ENCODE measurements at regions not wholly inside any gene's neighbourhood (a gene's known extent, or its start where the extent isn't known, plus 50 kb on each side); places are given as distances from the start of the nearest gene placed in this dataset.

- DNase-seq (ENCODE audit: low read depth): no peak
These were observed 488.1 kb downstream of the COG6 start for GRCh38 chr13:40143559-40143958.

- no peak for DNase-seq (ENCODE audit: low read depth)
These were observed 489.7 kb downstream of the COG6 start for GRCh38 chr13:40145139-40145538.

- DNase-seq (ENCODE audit: low read depth): no peak
These were observed 490.6 kb downstream of the COG6 start for GRCh38 chr13:40146063-40146462.

DNA sequence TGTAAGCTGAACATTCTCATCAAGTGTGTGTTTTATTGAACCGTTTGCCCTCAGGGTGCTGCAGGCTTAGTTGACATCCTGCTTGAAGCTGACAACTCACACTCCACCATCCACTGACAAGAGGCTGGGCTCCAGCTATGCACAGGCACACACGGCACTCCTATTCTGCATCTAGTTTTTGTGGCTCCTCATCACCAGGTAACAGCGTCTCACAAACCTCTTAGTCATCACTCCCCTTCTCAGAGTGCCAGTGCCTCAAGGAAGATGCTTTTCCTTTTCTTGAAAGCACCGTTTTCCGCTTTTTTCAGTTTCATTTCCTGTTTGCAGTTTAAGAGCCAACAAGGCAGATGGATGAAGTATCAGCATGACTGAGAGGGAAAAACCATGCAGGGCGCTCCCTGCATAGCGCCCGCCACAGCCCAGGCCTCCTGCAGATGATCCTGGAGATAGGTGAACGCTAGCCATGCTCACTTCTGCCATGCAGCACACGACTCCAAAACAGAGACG lies 491.2 kb downstream of the COG6 start:
- DNase-seq (ENCODE audit: low read depth): no peak

GRCh38 chr13:40148101-40148500 lies 492.6 kb downstream of the COG6 start:
- no peak for DNase-seq (ENCODE audit: low read depth)

- no peak for DNase-seq (ENCODE audit: low read depth)
These were observed 493.3 kb downstream of the COG6 start for GRCh38 chr13:40148742-40149141.

DNA sequence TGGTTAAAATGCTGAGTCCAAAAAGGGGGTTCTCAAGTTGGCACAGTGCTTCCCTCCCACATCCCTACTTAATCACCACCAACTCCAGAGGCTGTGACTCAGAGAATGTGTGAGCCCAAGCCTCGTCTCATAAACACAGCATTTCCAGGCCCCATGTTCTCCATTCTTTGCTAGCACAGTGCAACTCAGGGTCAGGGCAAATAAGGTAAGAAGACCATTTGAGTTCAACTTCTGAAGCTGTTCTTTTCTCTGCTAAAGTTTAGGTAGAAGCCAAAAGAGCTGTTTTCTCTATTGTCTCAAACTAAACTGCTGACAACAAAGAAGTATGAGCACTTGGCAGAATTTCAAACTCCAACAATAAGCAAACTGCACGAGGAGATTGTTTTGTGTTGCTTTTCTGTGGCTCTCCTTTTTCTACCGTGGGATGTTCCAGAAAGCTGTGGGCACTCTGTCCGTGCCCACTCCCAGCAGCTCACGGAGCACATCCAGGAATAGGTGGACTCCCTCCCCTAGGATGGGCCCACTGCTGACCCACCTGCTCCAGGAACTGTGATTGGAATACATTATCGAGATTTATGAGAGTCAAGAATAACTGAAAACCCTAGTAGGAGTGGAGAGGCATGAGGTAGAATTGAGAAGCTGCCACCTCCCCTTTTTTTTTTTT lies 494.3 kb downstream of the COG6 start:
- DNase-seq (ENCODE audit: low read depth): peak; percentile 35

DNA sequence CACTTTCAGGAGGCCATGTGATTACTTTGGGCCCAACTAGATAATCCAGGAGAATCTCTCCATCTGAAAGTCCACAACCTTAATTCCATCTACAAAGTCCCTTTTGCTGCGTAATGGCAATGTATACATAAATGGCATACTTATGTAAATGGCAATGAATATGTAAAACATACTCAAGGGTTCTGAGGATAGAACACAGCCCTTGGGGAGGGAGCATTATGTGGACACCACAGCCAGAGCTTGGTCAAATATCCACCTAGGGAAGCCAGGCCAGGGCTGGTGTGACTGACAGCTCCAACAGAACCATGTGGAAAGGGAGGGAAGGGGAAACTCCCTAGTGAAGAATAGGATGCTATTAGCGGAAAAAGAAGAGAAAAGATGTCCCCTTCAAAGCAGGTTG lies 496.2 kb downstream of the COG6 start:
- no peak for DNase-seq (ENCODE audit: low read depth)

- DNase-seq (ENCODE audit: low read depth): no peak
These were observed 496.7 kb downstream of the COG6 start for GRCh38 chr13:40152145-40152544.

DNA sequence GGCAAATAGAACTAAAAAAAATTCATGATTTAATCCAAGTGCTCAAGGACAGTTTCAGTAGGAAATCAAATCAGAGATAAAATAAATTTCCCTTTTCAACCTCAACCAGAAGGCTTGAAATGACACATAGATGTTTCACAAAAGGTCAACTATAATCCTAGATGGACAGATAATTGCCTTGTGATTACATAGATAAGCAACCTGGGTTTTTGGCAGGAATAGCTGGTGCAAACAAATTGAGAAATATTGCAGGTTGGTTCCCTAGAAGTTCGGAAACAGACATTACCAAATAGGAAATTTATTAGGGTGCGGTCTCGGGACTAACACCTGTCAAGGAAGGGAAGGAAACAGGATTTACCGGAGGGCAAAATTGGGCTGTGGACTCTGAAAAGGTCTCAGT lies 497.5 kb downstream of the COG6 start:
- no peak for DNase-seq (ENCODE audit: low read depth)

DNA sequence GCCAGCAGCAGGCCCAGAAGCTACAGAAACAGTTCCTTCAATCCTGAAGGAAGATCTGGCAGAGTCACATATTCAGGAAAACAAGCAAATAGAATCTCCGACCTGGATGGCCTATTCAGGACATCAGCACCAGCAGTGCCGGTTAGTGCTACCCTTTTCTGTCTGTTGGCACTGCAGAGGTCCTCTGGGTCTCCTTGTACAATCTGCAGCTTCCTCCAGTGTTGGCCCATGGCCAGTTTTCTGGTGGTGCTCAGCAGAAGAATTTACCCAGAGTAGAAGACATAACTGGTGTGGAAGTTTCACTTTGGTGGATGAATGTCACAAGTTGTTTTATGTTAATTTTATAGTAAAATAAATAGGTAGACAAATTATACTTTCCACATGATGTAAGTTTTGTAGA lies 498.1 kb downstream of the COG6 start:
- DNase-seq (ENCODE audit: low read depth): no peak

GRCh38 chr13:40155201-40155600 lies 499.7 kb downstream of the COG6 start:
- DNase-seq (ENCODE audit: low read depth): no peak

DNA sequence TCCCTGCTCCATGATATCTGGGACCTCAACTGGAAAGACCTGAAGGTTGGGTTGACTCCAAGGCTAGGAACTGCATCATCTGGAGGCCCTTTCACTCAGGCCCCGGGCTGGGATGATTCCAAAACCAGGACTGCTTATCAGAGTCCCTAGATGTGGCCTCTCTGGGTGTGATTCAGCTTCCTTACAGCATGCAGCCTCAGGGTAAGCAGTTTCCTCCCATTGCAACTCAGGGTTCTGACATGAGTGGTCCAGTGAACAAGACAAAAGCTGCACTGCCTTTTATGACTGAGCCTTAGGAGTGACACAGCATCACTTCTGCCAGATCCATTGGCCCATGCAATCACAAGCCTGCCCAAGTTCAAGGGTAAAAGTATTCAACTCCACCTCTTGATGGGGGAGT lies 502.8 kb downstream of the COG6 start:
- no peak for DNase-seq (ENCODE audit: low read depth)

- DNase-seq (ENCODE audit: low read depth): no peak
These were observed 503.3 kb downstream of the COG6 start for GRCh38 chr13:40158757-40159156.

GRCh38 chr13:40159736-40160135 lies 504.3 kb downstream of the COG6 start:
- no peak for DNase-seq (ENCODE audit: low read depth)

DNA sequence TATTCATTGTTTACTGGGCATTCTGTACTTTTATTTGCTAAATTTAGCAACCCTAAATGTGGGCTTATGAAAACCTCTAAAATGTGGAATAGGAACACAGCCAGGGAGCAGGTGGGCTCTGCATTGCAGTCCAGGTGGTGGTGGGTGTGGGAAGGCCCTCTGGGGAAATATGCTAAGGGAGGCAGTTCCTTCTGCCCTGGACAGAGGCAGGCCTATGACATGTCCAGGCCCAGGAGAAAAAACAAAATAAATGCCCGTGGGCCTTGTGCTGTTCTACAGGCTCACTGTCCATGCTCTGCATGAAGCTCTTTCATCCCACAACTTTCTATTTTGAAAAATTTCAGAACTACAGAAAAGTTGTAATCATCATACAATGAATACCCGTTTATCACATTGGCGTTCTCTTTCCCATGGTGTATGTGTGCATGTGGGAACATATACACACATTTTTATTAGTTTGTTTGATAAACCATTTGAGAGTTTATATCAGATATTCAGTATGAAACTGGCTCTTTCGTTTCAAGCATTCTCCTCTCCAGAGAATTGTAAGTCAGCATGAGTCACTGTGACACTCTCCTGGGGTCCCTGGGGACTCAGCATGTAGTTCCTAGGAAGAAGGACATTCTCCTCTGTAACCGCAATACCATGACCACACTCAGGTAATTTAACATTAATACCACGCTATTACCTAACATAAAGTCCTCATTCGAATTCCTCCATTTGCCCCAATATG lies 505.3 kb downstream of the COG6 start:
- no peak for DNase-seq (ENCODE audit: low read depth)

DNA sequence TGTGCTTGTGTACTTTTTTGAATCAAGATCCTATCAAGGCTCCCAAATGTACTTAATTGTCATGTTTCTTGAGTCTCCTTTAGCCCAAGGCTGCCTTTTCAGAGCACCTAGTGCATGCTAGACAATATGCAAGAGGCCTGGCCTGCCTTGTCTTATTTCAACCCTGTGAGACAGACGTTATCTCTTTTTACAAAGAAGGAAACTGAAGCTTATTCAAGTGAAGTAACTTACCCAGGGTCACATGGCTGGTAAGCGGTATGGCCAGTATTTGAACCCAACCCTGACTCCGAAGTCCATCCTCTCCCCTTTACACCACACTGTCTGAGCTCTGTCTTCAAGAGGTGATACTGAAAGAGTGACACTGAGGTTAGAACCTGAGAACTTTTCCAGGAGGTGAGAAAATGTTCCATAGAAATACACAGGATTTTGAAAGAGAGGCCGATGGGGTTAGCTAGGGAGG lies 505.1 kb downstream of the FOXO1 start:
- no peak for DNase-seq (ENCODE audit: low read depth)

DNA sequence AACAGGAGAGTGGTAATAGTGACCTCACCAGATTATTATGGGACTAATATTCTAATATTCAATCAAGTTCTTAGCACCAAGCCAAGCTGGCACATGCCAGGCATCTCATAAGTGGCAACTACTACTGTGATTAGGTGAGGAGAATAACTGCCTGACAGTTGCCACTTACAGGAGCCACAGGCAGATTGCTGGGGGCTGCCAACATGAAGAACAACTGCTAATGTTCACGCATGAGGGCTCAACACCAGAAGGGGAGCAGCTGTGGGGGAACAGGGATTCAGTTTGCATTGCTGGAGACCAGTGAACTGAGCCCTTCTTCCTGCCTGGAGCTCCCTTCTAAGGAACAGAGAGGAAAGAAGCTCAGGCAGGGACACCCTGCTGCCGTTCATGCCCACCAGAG lies 504.5 kb downstream of the FOXO1 start:
- DNase-seq (ENCODE audit: low read depth): no peak

DNA sequence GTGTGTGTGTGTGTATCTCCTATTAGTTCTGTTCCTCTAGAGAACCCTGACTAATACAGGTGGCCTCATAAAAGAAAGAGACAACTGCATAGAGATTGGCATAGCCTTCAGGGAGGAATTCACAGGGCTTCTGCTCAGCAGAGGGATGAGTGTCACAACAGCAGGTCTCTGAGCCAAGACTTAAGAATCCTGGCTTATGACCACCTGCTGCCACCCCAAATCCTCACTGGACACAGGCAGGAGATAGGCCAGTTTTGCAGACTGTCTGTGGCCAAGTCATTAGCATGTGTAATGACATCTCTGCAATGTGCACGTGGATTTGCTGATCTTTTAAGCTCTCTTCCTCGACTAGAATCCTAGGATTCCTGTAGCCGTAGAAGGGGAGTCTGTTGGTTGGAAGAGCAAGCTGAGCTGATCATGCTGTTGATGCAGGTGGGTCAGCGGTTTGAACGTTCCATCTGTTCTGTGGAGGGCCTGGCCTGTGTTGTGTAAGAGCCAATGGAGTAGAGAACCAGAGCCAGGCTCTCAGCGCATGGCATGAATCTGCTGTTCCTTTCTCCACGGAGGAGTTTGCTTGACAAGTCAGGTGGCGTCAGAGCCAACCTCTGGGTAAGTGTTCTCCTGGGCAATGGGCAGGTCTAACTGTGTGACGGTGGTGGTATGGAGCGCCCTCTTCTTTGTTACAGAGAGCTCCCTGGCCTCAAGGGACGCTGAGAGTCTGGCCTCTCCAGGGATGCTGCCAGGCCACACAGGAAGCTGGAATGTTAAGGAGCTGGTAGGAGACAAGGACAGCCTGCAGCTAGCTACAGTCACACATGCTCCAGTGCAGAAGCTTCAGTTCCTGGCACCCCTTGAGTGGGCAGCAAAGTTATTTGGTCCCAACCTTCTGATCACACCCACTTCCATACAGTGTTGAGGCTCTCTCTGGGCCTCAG lies 503.1 kb downstream of the FOXO1 start:
- DNase-seq (ENCODE audit: low read depth): no peak

- DNase-seq (ENCODE audit: low read depth): no peak
These were observed 502.3 kb downstream of the FOXO1 start for GRCh38 chr13:40164133-40164532.

DNA sequence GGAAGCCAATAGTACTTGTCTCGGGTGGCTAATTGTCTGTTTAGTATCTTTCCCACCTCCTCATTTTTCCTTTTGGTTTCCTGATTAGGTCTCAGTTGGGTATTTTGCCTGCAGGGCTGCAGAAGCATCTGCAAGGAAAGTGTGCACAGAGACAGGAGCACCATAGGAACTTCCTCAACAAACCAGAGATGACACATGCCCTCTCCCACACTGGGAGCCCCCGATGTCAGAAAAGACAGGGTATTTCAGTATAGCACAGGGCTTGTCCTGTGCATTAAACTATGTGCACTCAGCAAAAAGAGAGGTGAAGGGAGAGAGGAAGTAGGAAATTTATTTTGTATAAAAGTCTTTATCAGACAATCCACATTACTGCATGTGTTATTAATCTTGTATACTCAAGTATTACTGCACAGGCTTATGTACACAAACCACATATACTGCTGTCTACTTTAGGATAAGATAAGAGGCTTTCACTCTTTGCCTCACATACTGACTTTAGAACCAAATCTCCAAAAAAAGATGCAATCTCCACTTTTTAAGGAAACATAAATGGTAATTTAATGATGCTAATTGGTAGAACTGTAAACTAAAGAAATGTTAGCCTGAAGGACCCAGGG lies 501.0 kb downstream of the FOXO1 start:
- DNase-seq (ENCODE audit: low read depth): no peak

DNA sequence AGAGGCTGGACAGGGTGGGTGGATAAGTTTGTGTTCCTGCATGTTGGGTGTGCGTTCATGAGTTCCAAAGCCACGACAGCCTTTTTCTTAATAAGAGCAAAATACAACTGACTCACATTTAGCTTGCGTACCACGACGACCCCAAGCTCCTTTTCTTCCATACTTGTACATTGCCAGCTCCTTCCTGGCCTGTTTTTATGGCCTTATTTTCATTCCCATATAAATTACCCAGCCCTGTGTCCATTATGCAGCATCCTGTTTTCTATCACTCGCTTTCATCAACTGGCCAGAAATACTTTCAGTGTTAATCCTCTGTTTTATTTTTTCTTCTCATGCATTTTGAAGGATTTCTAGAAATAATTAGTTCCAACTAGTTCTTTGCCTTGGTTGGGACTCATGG lies 499.1 kb downstream of the FOXO1 start:
- DNase-seq (ENCODE audit: low read depth): no peak

All from forelimb muscle (tissue), 1 donor.